Uterus (tissue), 3 donors: ENCODE measurements at regions not wholly inside any gene's neighbourhood (a gene's known extent, or its start where the extent isn't known, plus 50 kb on each side); places are given as distances from the start of the nearest gene placed in this dataset.

ENCODE experiments used
- DNase-seq, 2 donors: peaks; one replicate each; pipeline ENCODE4 v3.0.0-alpha.2; 2019 to 2020
- H3K27ac ChIP-seq, 2 donors: fragments of 200-600 bp; sonication (generic); 1 replicate in 1 of 2; 2 replicates in 1 of 2; pipeline ENCODE4 v1.5.1; 2016 to 2018
- H3K27me3 ChIP-seq, 2 donors: fragments of 200-600 bp; sonication (generic); one replicate each; pipeline ENCODE4 v1.5.1; 2018 to 2019; ENCODE audit warnings: control low read depth in 1 of 2
- H3K36me3 ChIP-seq, 2 donors: fragments of 200-600 bp; sonication (generic); one replicate each; pipeline ENCODE4 v1.5.1; 2019; ENCODE audit warnings: control low read depth in 1 of 2
- H3K4me1 ChIP-seq, 2 donors: fragments of 200-600 bp; sonication (generic); one replicate each; pipeline ENCODE4 v1.5.1; 2018 to 2019; ENCODE audit warnings: control low read depth in 1 of 2
- H3K4me3 ChIP-seq, 2 donors: fragments of 200-600 bp; sonication (generic); 1 replicate in 1 of 2; 2 replicates in 1 of 2; pipeline ENCODE4 v1.5.1; 2018 to 2019; ENCODE audit warnings: mild to moderate bottlenecking in 1 of 2
- H3K9me3 ChIP-seq, 2 donors: fragments of 200-600 bp; sonication (generic); one replicate each; pipeline ENCODE4 v1.5.1; 2019; ENCODE audit warnings: control low read depth in 1 of 2
- CTCF ChIP-seq, 4 experiments: fragments of 200-600 bp in 2 of 4; fragments of 450-650 bp in 2 of 4; sonication (generic) in 2 of 4; IDR thresholded peaks; one replicate each; pipeline ENCODE4 v1.5.1; 2016 to 2019; ENCODE audit warnings: antibody characterized with exemption in 4 of 4, mild to moderate bottlenecking in 2 of 4, moderate library complexity in 1 of 4
- POLR2A ChIP-seq, 2 donors: fragments of 450-650 bp; IDR thresholded peaks; one replicate each; pipeline ENCODE4 v1.6.1; 2016; ENCODE audit warnings: antibody characterized with exemption in 2 of 2, mild to moderate bottlenecking in 1 of 2, moderate library complexity in 1 of 2
- intact Hi-C: fragments of 100-400 bp; cut with DNase I; formaldehyde crosslinking; loops from one replicate; pipeline ENCODE4 v1.15.1; 2023; ENCODE audit warnings: low total_unique reads
- donor health status: DM: yes; HTN: yes; CAD: no.

GRCh38 chr3:56864918-56865524 lies 63.3 kb upstream of the ARHGEF3 start:
- intact Hi-C loops = no loop called here
- H3K4me3 ChIP-seq = no peak overlapping the region
- no peaks in the 10 kb centered on the region for H3K27me3 ChIP-seq
- H3K27ac ChIP-seq = peak overlapping the region; percentile 37 to 79
- H3K9me3 ChIP-seq = no peaks in the 10 kb centered on the region
- no peaks in the 10 kb centered on the region for H3K36me3 ChIP-seq
- DNase-seq = no peak
- TF ChIP-seq POLR2A (IDR thresholded peaks at IDR 0.05) = no peak
- TF ChIP-seq CTCF (IDR thresholded peaks at IDR 0.05) = no peak
- H3K4me1 ChIP-seq = no peaks in the 10 kb centered on the region

DNA sequence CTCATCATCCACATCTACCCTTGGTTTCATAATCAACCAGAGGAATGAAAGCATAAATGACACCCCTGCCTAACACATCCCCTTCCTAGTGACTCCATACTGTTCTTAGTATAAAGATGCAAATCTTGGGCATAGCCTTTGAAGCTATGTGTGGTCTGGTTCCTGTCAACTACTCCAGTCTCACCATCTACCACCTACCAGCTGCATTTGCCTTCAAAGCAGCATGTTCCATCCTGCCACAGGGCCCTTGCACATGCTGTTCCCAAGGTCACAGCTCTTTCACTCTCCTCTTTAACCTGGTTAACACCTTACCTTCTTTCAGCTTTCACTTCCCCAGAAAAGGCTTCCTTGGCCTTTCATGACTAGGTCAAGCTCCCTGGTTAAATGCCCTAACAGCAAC lies 62.3 kb upstream of the ARHGEF3 start:
- H3K27me3 ChIP-seq = no peaks in the 10 kb centered on the region
- DNase-seq = no peak

GRCh38 chr3:56862352-56863062 lies 60.8 kb upstream of the ARHGEF3 start:
- no peak for DNase-seq
- intact Hi-C loops = no loop called here
- no peaks in the 10 kb centered on the region for H3K9me3 ChIP-seq
- no peak overlapping the region for H3K4me3 ChIP-seq
- no peaks in the 10 kb centered on the region for H3K4me1 ChIP-seq
- no peak for TF ChIP-seq POLR2A (IDR thresholded peaks at IDR 0.05)
- no peaks in the 10 kb centered on the region for H3K36me3 ChIP-seq
- no peaks in the 10 kb centered on the region for H3K27me3 ChIP-seq
- peak overlapping the region; percentile 59 to 79 for H3K27ac ChIP-seq

More for the DNA sequence above, 62.3 kb upstream of the ARHGEF3 start:
- intact Hi-C loops = no loop called here
- no peak overlapping the region for H3K4me3 ChIP-seq
- H3K9me3 ChIP-seq = no peaks in the 10 kb centered on the region
- H3K36me3 ChIP-seq = no peaks in the 10 kb centered on the region
- peak overlapping the region; percentile 37 to 79 for H3K27ac ChIP-seq
- TF ChIP-seq POLR2A (IDR thresholded peaks at IDR 0.05) = no peak
- no peak for TF ChIP-seq CTCF (IDR thresholded peaks at IDR 0.05)
- H3K4me1 ChIP-seq = no peaks in the 10 kb centered on the region

GRCh38 chr3:56861511-56861910 lies 59.8 kb upstream of the ARHGEF3 start:
- DNase-seq = no peak
- no peak for TF ChIP-seq POLR2A (IDR thresholded peaks at IDR 0.05)
- no peak for TF ChIP-seq CTCF (IDR thresholded peaks at IDR 0.05)
- H3K4me1 ChIP-seq = no peaks in the 10 kb centered on the region
- H3K27me3 ChIP-seq = no peaks in the 10 kb centered on the region
- intact Hi-C loops = no loop called here
- H3K27ac ChIP-seq = peak overlapping the region; percentile 52 to 79
- H3K36me3 ChIP-seq = no peaks in the 10 kb centered on the region
- no peaks in the 10 kb centered on the region for H3K9me3 ChIP-seq
- H3K4me3 ChIP-seq = no peak overlapping the region

DNA sequence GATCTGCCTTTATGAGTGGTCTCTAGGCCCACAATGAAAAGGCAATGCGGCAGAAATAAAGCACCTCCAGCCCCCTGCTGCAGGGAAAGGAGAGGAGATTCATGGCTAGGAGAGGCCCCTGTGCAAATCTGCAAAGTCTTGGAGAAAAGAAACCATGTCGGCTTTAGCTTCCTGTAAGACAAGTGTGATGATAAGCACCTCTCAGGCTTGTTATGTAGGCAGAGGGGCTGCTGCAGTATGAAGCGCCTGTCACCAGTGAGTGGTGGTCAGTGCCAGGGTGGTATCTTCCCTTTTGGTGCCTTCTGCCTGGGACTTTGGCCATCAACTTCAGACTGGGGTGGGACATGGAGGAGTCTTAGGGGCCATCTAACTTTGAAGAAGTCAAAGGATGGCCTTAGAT lies 59.2 kb upstream of the ARHGEF3 start:
- Histone ChIP-seq H3K36me3 (no peaks in the 10 kb centered on the region), H3K4me3 (no peak overlapping the region), H3K4me1 (no peaks in the 10 kb centered on the region), H3K27ac (peak overlapping the region; percentile 52 to 79), H3K9me3 (no peaks in the 10 kb centered on the region), H3K27me3 (no peaks in the 10 kb centered on the region)
- no peak for DNase-seq
- TF ChIP-seq POLR2A (IDR thresholded peaks at IDR 0.05) (no peak), CTCF (IDR thresholded peaks at IDR 0.05) (no peak)
- intact Hi-C loops = no loop called here
